ENCODE measurements at regions not wholly inside any gene's neighbourhood (a gene's known extent, or its start where the extent isn't known, plus 50 kb on each side); places are given as distances from the start of the nearest gene placed in this dataset.

- TF ChIP-seq CTCF (IDR thresholded peaks at IDR 0.05) (no peak), POLR2AphosphoS5 (IDR thresholded peaks at IDR 0.05) (no peak)
Measured at GRCh38 chr2:161070693-161071479, 89.3 kb upstream of the TANK start.

All from breast epithelium (tissue), 3 donors.